ENCODE measurements at regions not wholly inside any gene's neighbourhood (a gene's known extent, or its start where the extent isn't known, plus 50 kb on each side); places are given as distances from the start of the nearest gene placed in this dataset.

DNA sequence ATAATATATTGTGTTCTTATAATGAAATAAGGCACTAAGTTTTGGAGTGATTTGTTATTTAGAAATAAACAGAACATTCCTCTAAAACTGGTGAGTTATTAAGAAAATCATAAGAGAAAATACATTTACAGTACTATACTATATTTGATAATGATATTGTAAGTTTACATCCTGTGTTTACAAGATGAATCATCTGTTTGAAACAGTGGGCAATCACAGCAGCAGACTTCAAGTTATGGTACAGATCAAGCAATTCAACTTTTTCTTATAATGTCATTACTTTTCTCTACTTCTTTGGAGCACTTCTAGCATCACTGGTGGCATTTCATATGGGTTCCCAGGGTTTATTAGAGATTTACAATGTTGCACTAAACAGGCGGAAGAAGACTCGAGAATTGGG is 86.5 kb upstream of the BRINP3 start:
- no peaks in the 10 kb centered on the region for H3K79me2 ChIP-seq (ENCODE audit: control insufficient read depth, insufficient read depth, low read length)
- FAIRE-seq = no peak
- RAD21 ChIA-PET (ENCODE audit: unreplicated experiment) = no interaction called here

More for the DNA sequence above, 86.5 kb upstream of the BRINP3 start:
- no peaks in the 10 kb centered on the region for H3K4me1 ChIP-seq (ENCODE audit: control insufficient read depth, insufficient read depth, low read length)
- H3K36me3 ChIP-seq (ENCODE audit: control insufficient read depth in 2 of 2, insufficient read depth in 2 of 2, low read length in 1 of 2) = no peaks in the 10 kb centered on the region
- ChIA-PET SMC1A (ENCODE audit: uncharacterized antibody, unreplicated experiment) (no interaction called here), POLR2A (no interaction called here), CTCF (no interaction called here)
- ATAC-seq (no peak), DNase-seq (ENCODE audit: low read depth, low spot score) (no peak)
- 0% methylated on average over 2 of the region's 2 CpGs for WGBS (ENCODE audit: insufficient coverage, insufficient replicate concordance, low lambda C conversion rate, missing lambda C conversion rate)
- intact Hi-C loops (cut with micrococcal nuclease; ENCODE audit: unreplicated experiment) = no loop called here
- TF ChIP-seq, protein P1, sequence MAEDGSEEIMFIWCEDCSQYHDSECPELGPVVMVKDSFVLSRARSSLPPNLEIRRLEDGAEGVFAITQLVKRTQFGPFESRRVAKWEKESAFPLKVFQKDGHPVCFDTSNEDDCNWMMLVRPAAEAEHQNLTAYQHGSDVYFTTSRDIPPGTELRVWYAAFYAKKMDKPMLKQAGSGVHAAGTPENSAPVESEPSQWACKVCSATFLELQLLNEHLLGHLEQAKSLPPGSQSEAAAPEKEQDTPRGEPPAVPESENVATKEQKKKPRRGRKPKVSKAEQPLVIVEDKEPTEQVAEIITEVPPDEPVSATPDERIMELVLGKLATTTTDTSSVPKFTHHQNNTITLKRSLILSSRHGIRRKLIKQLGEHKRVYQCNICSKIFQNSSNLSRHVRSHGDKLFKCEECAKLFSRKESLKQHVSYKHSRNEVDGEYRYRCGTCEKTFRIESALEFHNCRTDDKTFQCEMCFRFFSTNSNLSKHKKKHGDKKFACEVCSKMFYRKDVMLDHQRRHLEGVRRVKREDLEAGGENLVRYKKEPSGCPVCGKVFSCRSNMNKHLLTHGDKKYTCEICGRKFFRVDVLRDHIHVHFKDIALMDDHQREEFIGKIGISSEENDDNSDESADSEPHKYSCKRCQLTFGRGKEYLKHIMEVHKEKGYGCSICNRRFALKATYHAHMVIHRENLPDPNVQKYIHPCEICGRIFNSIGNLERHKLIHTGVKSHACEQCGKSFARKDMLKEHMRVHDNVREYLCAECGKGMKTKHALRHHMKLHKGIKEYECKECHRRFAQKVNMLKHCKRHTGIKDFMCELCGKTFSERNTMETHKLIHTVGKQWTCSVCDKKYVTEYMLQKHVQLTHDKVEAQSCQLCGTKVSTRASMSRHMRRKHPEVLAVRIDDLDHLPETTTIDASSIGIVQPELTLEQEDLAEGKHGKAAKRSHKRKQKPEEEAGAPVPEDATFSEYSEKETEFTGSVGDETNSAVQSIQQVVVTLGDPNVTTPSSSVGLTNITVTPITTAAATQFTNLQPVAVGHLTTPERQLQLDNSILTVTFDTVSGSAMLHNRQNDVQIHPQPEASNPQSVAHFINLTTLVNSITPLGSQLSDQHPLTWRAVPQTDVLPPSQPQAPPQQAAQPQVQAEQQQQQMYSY (CRISPR knock-in tag; IDR thresholded peaks at IDR 0.05) = no peak
- TF ChIP-seq RB1 (IDR thresholded peaks at IDR 0.05; ENCODE audit: borderline replicate concordance) (no peak), IKZF2 (IDR thresholded peaks at IDR 0.05) (no peak), IKZF1 (conservative IDR thresholded peaks at IDR 0.05) (no peak), PAX5 (IDR thresholded peaks at IDR 0.05; ENCODE audit: borderline replicate concordance, low read depth, low read length) (no peak), STAT3 (IDR thresholded peaks at IDR 0.05; ENCODE audit: low read depth, low read length) (no peak), SIX5 (IDR thresholded peaks at IDR 0.05; ENCODE audit: low read depth, low read length, severe bottlenecking) (no peak), BACH1 (IDR thresholded peaks at IDR 0.05; ENCODE audit: borderline replicate concordance) (no peak), ZNF384 (IDR thresholded peaks at IDR 0.05; ENCODE audit: borderline replicate concordance, low read depth, low read length) (no peak), CREB1 (IDR thresholded peaks at IDR 0.05; ENCODE audit: low read depth) (no peak), ZNF217 (IDR thresholded peaks at IDR 0.05) (no peak), BMI1 (IDR thresholded peaks at IDR 0.05; ENCODE audit: borderline replicate concordance) (no peak), PAX8 (IDR thresholded peaks at IDR 0.05) (no peak), RAD21 (IDR thresholded peaks at IDR 0.05; ENCODE audit: insufficient read depth, low read depth, low read length) (no peak), HCFC1 (IDR thresholded peaks at IDR 0.05; ENCODE audit: low read length) (no peak), ZSCAN29 (IDR thresholded peaks at IDR 0.05) (no peak), RFX5 (IDR thresholded peaks at IDR 0.05; ENCODE audit: low read depth, low read length) (no peak), NFIC (IDR thresholded peaks at IDR 0.05; ENCODE audit: low read depth, low read length) (no peak), ZNF274 (IDR thresholded peaks at IDR 0.05; ENCODE audit: insufficient read depth, insufficient read length) (no peak)
- TF ChIP-seq, protein P2, sequence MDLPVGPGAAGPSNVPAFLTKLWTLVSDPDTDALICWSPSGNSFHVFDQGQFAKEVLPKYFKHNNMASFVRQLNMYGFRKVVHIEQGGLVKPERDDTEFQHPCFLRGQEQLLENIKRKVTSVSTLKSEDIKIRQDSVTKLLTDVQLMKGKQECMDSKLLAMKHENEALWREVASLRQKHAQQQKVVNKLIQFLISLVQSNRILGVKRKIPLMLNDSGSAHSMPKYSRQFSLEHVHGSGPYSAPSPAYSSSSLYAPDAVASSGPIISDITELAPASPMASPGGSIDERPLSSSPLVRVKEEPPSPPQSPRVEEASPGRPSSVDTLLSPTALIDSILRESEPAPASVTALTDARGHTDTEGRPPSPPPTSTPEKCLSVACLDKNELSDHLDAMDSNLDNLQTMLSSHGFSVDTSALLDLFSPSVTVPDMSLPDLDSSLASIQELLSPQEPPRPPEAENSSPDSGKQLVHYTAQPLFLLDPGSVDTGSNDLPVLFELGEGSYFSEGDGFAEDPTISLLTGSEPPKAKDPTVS (IDR thresholded peaks at IDR 0.05; ENCODE audit: low read depth, low read length) = no peak
- no peak overlapping the region for H2AFZ ChIP-seq (ENCODE audit: control insufficient read depth, low read depth, low read length)
- H3K9ac ChIP-seq (ENCODE audit: control insufficient read depth, insufficient read depth, low read length) = no peak overlapping the region
- H3K27ac ChIP-seq (ENCODE audit: control insufficient read depth, insufficient read depth) = no peak overlapping the region
- in situ Hi-C loops (cut with MboI) = no loop called here
- no peaks in the 10 kb centered on the region for H3K9me3 ChIP-seq (replicated peaks; ENCODE audit: control insufficient read depth, insufficient read depth, low read length)
- H3K4me2 ChIP-seq (ENCODE audit: control insufficient read depth, insufficient read depth) = no peak overlapping the region
- H4K20me1 ChIP-seq (ENCODE audit: control insufficient read depth, insufficient read depth) = no peaks in the 10 kb centered on the region
- no peaks in the 10 kb centered on the region for H3K27me3 ChIP-seq (replicated peaks in 1 of 2; ENCODE audit: control insufficient read depth in 2 of 2, insufficient read depth in 2 of 2, low read length in 1 of 2)
- no peak overlapping the region for H3K4me3 ChIP-seq
- BruUV-seq (replicated peaks) = no TSS peak

Measured in GM12878 (cell line).